ENCODE measurements at regions not wholly inside any gene's neighbourhood (a gene's known extent, or its start where the extent isn't known, plus 50 kb on each side); places are given as distances from the start of the nearest gene placed in this dataset.

DNA sequence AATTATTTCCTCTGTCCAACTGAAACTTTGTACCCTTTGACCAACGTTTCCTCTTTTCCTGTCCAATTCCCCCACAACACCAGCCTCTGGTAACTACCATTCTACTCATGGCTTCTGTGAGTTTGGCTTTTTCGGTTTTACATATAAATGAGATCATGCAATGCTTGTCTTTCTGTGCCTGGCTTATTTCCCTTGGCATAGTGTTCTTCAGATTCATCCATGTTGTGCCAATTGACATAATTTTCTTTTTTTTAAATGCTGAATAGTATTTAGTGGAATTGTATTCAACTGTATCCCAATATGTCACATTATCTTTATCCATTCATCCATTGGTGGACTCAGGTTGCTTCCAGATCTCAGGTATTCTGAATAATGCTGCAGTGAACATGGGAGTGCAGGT is 222.5 kb upstream of the GALNTL6 start:
- H3K4me3 ChIP-seq (ENCODE audit: low read depth, low read length) = no peak overlapping the region

DNA sequence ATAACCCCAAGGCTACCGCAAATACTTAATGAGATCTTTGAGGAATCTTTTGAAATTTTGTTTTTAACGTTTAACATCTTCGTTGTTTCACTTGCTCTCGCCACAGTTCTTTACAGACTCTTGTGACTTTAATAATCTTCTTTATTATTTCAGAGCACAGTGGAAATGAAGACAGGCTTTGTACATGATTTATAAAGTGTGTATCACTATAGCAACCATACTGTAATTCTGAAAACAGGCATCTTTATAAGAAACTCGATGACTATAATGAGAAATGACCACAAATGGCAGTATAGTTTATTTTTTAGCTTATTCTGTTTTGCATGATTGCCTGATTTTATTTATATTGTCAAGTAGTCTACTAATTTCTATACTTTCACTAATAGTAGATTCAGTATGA is 224.4 kb upstream of the GALNTL6 start:
- DNase-seq (ENCODE audit: low read depth) = no peak
- TF ChIP-seq, protein P1, sequence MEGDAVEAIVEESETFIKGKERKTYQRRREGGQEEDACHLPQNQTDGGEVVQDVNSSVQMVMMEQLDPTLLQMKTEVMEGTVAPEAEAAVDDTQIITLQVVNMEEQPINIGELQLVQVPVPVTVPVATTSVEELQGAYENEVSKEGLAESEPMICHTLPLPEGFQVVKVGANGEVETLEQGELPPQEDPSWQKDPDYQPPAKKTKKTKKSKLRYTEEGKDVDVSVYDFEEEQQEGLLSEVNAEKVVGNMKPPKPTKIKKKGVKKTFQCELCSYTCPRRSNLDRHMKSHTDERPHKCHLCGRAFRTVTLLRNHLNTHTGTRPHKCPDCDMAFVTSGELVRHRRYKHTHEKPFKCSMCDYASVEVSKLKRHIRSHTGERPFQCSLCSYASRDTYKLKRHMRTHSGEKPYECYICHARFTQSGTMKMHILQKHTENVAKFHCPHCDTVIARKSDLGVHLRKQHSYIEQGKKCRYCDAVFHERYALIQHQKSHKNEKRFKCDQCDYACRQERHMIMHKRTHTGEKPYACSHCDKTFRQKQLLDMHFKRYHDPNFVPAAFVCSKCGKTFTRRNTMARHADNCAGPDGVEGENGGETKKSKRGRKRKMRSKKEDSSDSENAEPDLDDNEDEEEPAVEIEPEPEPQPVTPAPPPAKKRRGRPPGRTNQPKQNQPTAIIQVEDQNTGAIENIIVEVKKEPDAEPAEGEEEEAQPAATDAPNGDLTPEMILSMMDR (IDR thresholded peaks at IDR 0.05; ENCODE audit: low read depth, low read length, missing control alignments) = no peak
- H3K4me3 ChIP-seq (ENCODE audit: low read depth, low read length) = no peak overlapping the region

More for the DNA sequence above, 222.5 kb upstream of the GALNTL6 start:
- DNase-seq (ENCODE audit: low read depth) = no peak
- TF ChIP-seq, protein P1 (IDR thresholded peaks at IDR 0.05; ENCODE audit: low read depth, low read length, missing control alignments) = no peak

DNA sequence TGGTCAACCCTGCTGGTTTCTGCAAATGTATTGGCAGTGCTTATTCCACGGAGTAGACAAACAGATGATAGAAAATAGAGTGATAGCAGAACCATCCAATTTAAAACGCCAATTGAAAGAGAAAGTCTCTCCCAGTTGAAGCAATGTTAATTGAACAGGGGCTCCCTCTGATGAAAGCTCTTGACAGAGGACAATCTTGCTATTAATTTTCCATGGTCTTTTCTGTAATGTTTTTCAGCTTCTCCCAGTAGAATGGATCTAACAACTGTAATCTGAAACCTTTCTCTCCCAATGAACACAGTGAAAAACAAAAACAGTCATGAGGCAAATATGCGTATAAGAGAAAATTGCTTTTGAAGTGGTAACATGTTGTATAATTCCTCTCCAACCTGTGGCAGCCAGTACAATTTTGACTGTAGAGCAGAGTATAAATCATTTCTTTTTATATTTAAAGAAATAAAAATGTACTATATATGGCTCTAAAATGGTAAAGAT is 225.1 kb upstream of the GALNTL6 start:
- DNase-seq (ENCODE audit: low read depth) = no peak
- TF ChIP-seq, protein P1 (IDR thresholded peaks at IDR 0.05; ENCODE audit: low read depth, low read length, missing control alignments) = no peak

DNA sequence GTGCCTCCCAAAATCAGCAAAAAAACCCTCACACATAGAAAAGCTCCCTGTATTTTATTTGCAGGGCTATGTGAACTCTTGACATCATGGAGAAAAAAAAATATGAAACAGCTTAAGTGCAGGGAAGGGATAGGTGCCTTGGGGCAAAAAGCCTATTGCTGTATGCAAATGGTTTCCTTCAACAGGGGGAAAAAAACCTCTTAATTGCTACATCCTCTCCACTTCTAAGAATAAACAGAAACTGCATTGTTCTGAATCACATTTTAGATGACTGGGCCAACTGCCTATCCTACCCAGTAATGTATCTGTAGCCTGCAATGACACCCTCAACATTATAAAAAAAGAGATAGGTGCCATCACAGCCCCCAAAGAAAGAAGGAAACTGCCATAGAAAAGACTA is 229.4 kb upstream of the GALNTL6 start:
- H3K4me3 ChIP-seq (ENCODE audit: low read depth, low read length) = no peak overlapping the region
- TF ChIP-seq, protein P1 (IDR thresholded peaks at IDR 0.05; ENCODE audit: low read depth, low read length, missing control alignments) = no peak
- DNase-seq (ENCODE audit: low read depth) = no peak

More for the DNA sequence above, 225.1 kb upstream of the GALNTL6 start:
- H3K4me3 ChIP-seq (ENCODE audit: low read depth, low read length) = no peak overlapping the region

DNA sequence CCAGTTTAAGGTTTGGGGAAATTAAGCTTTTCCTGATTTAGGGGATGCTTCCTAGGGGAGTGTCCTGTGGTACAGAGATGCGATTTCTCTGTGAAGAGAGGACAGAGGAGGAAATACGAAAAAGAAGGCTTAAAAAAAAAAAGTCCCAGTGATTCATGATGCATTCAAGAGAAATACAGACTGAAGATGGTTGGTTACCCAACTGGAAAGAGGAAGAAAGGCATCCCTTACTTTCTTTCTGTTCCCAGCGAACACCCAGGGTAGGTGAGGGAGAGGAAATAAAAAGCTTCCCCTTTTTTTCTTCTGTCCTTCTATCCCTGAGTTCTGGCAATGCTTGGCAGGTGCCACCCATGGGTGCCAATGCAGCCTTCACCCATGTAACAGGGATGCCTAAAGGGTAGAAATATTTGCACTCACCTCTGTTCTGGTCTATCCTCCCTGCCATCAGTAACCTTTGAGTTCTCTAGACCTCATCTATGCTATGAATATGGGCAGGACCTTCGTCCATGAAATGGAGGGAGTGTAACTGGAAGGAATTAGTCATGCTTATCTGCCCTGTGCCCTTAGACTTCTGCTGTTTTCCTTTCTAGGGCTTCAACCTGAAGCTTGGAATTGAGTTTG is 230.1 kb upstream of the GALNTL6 start:
- TF ChIP-seq, protein P1 (IDR thresholded peaks at IDR 0.05; ENCODE audit: low read depth, low read length, missing control alignments) = no peak
- DNase-seq (ENCODE audit: low read depth) = no peak

DNA sequence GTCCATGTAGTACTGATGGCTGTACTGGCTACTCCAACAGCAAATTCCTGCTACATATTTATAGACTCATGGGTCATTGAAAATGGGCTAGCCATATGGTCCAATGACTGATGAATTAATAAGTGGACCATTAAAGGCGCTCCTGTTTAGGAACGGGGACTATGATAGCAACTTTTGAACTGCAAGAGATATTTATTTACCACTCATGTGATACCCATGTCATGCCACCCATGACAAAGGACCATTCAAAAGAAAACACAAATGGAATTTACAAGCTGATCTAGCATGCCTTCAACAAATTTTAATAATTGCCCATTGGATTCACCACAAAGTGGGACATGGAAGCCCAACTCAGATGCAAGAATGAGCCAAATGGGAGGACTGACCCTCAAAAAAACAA is 240.0 kb upstream of the GALNTL6 start:
- DNase-seq (ENCODE audit: low read depth) = no peak
- H3K4me3 ChIP-seq (ENCODE audit: low read depth, low read length) = no peak overlapping the region
- TF ChIP-seq, protein P1 (IDR thresholded peaks at IDR 0.05; ENCODE audit: low read depth, low read length, missing control alignments) = no peak

More for the DNA sequence above, 230.1 kb upstream of the GALNTL6 start:
- H3K4me3 ChIP-seq (ENCODE audit: low read depth, low read length) = no peak overlapping the region
